Midbrain (tissue), 1 donor: ENCODE measurements at regions not wholly inside any gene's neighbourhood (a gene's known extent, or its start where the extent isn't known, plus 50 kb on each side); places are given as distances from the start of the nearest gene placed in this dataset.

ENCODE experiments used
- DNase-seq: peaks from one replicate; lab custom pipeline; 2025; lab: John Stamatoyannopoulos, UW

DNA sequence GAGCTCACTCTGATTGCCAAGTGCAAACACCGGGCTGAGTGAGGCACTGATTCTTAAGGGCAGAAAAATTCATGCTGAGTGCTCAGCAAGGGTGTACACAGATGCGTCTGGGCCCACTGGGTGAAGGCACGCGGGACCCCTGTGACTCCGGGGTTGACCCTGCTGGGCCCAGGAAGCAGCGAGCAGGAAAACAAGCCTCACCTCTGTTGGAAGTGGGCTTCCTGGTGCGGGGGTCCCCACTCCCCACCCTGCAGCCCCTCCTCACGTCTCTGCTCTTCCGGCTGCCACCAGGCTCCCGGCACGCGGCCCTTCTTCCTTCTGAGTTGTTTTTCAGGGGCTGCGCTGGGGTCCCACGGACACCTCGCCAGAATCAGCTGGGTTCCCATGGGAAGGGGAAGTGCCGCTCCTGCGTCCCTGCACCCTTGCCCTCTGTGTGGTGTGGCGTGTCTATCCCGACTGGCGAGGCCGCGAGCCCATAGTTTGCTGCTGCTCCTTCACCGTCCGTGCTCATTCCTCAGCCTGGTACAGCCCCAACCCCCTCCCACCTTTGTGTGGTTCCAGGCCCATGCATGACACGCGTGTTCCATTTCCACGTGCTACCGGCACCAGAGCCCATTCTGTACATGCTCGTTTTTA, 80.6 kb upstream of the BHLHE23 start:
- DNase-seq: no peak

DNA sequence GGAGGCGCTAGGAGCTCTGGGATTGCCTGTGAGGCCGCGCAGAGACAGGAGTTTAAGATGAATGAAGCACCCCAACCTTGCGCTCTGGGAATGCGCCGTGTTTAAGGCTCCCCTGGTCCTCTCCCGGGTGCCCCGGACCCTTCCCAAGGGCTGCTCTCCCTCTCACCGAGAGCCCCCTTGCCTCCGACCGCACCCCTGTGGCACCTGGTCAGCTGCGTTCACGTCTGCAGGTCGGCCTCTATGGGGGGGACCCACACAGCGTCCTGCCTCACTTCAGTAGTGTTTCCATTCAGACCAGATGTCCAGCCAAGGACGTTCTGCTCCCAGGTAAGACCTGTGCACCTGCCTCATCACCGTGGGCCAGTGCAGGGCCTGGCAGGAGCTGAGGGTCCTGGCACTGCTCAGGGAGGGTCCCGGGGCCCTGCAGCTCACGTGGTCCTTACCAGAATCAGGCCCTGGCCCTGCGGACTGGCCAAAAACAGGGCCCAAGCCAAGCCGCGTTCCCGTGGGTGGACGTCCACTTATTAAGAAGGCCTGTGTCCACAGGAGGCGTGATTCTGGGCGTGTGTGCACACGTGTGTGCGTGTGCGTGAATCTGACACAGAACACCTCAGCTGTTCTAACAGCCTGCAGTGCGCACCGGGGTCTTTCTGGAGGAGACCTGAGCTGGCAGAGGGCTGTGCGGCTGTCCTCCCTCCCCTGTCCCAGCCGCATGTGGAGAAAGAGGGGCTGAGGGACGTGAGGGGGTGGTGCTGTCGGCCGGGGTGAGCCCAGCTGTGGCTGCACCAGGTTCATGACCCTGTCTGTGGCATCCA, 79.9 kb upstream of the BHLHE23 start:
- no peak for DNase-seq

DNA sequence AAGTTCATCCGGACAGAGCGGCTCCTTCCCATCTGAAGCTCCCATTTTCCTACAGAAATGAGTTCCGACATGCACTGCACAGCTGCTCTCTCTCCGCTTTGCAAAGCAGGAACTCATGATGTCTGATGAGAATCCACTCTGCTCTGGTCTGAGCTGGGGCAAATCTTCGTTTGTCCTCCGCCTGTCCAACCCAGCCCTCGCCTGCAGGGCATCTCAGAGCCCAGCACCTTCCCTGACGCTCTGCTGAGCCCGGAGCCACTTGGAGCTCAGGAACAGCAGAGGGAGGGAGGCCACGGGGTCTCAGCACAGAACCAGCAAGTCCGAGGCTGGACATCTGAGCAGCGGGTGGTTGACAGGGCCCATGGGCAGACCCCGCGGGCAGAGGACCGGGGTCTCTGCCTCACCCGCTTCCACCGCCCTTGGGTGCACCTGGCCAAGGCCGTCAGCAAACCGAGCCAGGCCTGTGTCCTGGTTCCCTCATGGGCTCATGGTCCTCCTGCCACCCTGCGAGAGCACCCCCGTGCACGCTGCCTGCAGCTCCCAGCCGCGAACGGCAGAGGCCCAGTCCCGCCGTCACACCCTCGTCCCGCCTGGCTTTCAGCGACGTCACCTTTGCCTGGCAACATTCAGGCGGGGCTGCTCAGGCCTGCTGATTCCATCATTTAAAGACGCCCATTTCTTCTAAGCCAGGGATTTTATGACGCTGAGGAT, 78.5 kb upstream of the BHLHE23 start:
- no peak for DNase-seq

DNA sequence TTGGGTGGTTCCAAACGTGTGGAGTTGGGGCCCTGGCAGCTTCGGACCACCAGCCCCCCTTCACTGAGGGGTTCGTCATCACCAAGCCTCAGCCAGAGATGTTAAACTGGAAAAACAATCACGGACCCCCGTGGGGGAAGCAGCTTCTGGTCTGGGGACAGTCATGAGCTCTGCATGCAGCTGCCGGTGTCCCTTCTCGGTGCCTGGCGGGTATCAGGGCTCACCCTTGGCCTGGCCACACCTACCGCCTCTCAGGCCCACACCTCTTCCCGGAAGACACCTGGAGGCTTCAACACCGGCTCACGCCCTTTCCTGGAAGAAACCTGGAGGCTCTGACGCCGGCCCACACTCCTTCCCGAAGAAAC, 77.8 kb upstream of the BHLHE23 start:
- DNase-seq: no peak

DNA sequence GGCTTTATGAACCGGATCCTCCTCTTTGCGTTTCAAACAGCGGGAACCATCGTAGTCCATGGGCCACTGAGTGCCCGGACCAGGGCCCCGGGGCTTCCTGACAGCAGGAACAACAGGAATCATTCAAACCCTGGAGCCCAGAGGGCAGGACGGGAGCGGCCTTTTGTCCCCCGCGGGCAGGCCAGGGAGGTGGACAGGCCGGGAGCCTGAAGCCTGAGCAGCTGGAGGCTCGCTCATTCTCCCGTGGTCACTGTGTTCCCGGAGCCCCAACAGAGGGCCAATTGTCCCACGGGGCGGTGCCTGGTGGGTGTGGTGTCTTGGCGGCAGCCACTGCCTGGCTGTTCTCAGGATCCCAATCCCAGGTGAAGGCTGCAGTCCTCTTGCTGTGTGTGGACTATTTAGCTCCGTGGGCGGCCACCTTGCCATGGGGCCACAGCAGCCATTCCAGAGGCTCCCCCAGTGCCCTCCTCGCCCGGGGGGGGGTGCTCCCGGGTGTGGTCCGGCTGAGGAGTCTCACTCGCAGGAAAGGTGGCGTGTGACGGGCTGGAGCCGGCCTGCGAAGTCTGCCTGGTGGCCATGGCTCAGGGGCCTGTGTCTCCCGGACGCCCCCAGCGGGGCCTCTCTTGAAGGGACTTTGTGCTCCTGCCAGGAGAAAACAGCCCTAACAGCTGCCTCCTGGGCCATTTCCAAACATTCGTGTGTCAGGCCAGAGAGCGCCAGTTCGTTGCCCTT, 77.2 kb upstream of the BHLHE23 start:
- no peak for DNase-seq

DNA sequence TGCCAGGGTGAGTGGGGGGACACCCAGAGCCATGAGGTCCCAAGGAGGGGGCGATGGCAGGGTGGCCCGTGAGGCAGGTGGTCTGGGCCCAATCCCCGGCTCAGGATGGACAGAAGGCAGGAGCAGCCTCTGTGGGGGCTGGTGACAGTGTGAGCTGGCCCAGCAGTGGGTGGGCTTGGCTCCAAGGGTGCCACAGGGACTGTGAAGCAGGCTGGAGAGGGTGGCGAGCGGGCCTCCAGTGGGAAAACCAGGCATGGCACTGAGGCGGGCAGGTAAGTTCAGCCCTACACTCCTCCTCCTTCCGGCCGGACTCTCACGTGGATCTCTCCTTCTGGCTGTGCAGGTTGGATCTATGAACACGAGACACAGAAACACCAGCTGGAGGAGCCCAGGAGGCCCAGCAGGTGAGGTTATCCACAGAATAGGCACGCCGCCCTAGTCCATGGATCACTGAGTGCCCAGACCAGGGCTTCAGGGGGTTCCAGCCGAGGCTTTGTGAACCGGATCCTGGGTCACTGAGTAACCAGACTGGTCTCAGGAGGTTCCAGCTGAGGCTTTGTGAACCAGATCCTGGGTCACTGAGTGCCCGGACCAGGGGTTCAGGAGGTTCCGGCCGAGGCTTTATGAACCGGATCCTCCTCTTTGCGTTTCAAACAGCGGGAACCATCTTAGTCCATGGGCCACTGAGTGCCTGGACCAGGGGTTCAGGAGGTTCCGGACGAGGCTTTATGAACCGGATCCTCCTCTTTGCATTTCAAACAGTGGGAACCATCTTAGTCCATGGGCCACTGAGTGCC, 76.4 kb upstream of the BHLHE23 start:
- no peak for DNase-seq

DNA sequence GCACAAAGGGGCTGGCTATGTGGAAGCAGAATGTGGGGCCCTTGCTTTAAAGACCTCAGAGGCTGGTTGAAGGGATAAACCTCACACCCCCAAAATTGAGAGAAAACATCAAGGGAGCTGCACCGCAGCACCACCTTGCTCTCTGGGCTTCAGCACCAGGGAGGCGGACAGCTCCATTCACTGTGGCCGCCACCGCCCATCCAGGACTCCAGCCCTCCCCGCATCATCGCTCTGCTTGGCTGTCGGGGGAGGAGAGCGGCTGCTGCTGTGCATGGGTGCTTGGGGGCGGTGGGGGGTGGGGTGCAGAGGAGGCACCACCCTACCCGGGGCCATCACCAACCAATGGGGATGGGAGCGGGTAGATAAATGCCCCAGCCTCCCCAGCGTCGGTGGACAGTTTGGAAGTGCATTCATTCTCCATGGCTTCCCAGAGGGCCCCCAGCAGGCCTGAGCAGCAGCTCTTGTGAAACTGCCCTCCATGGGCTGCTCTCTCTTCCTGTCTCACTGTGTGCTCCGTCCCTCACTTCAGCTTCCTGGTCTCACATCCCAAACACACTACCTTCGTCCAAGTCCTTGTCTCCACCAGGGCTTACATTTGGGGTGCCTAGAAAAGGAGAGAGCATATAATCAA, 75.7 kb upstream of the BHLHE23 start:
- no peak for DNase-seq

DNA sequence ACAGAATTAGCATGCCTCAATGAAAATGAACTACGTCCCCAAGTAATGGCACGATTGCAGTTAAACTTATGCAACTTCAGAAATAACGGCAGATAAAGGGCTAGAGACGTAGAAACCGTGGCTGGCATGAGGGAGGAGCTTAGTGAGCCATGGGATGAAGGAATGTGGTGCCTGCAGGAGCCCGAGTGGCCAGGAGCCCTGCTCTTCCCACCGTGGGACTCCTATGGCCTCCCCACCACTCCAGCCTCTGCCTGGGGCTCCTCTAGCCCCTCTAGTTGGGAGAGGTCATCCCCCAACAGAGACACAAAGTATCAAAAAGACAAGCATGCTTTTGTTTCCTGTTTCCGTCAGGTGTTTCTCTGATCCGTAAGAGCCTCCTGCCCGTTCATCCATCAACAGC, 75.1 kb upstream of the BHLHE23 start:
- no peak for DNase-seq

DNA sequence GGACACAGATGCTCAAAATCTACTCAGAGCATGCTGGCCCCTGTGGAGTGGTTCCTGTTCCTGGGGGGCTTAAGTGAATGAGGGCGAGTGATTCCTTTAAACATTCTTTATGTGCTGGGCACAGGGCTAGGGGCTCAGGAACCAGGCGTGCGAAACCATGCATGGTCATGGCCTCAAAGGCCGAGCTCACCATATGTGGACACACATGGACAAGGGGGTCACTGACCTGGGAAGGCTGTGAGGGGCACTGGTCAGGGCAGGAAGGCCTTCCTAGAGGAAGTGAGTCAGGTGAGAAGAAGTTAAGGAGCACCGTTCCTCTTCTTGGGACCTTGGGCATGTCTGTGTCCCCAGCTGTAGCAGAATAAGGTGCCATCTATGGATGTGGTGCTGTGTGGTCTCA, 74.6 kb upstream of the BHLHE23 start:
- DNase-seq: no peak

DNA sequence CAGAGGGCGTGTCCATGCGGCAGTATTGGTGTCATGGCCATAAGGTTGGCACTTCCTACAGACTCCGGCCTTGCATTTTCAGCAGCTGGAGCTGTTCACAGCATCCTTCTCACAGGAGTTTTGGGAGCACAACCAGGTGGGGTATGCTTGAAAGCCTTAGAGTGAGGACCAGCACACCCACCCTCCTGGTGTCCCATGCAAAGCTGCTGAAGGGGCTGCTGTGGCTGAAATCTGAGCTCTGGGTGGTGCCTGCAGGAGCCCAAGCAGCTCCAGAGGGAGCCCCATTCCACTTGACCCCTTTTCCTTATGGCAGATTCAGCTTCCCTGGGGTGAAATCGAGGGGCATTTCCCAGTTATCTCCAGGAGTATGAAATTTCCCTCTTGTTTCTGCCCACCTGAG, 74.0 kb upstream of the BHLHE23 start:
- DNase-seq: no peak

DNA sequence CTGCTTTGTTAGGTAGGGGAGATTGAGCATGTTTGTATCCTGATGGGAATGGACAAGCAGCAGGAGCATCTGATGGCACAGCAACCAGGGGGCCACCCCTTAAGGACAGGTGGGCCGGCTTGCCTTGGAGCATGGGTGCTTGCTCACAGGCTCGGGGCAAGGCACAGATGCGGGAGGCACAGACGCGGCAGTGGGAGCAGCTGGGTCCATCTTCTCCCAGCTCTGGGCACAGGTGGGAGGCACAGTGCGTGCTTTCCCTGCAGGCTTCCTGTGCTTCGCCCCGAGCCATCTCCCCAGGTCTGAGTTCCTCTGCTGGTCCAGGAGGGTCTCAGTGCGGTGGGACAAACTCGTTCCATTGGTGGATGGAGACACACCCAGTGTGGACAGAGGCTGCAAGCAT, 73.6 kb upstream of the BHLHE23 start:
- no peak for DNase-seq

DNA sequence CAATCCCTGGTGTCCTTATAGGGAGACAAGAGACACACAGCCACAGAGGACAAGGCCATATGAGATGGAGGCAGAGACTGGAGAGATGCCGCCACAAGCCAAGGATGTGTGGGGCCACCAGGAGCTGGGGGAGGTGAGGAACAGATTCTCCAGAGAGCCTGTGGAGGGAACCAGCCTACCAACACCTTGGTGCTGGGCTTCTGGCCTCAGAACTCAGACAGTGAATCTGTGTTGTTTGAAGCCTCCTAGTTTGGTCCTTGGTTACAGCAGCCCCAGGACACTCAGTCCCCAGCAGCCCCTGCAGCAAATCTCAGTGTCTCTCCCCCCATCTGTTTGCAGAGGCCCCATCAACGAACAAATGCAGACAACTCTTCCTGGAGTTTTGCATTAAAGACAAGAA, 73.2 kb upstream of the BHLHE23 start:
- no peak for DNase-seq

DNA sequence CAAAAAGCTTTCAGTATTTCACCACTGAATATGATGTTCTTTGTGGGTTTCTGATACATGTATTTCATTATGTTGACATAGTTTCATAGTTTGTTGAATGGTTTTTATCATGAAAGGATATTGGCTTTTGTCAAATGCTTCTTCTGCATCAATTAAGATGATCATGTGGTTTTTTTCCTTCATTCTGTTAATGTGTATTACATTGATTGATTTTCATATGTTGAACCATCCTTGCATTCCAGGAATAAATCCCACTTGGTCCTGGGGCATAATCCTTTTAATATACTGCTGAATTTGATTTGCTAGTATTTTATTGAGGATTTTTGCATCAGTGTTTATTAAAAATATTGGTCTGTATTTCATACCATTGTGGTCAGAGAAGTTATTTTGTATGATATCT, 70.9 kb upstream of the BHLHE23 start:
- no peak for DNase-seq

DNA sequence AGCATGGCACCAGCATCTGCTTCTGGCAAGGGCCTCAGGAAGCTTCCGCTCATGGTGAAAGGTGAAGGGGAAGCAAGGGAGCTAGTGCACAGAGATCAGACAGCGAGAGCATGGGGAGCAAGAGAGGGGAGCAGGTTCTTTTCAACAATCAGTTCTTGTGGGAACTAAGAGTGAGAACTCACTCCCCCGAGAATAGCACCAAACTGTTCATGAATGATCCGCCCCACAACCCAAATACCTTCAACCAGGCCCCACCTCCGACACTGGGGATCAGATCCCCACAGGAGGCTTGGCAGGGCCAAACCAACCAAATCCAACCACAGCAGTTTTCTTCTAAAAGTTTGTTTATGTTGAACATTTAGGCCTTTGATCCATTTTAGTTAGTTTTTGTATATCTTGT, 69.7 kb upstream of the BHLHE23 start:
- DNase-seq: no peak

DNA sequence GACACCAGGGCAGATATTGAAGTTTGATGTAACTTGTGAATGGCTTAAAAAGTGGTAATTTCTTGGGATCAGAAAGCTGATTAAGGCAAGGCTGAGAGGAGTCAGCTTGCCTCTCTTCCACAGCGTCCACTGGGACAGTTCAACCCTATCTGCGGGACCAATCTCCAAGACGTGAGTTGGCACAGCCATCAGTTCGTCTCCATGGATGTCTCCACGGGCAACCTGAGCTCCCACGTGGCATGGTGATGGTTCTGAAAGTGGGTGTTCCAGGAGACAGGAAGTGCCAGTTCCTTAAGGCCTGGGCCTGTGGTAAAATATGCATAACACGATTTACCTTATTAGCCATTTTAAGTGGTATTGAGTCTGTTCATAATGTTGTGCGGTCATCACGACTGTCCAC, 67.9 kb upstream of the BHLHE23 start:
- no peak for DNase-seq

DNA sequence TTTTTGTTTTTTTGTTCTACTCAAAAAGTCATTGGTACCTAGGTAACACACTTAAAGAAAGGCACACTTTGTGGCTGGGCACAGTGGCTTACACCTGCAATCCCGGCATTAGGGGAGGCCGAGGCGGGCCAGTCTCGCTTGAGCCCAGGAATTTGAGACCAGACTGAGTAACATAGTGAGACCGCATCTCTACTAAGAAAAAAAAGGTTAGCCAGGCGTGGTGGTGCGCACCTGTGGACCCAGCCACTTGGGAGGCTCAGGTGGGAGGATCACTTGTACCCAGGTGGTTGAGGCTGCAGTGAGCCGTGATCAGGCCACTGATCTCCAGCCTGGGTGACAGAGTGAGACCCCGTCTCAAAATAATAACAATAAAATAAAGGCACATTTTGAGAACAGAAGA, 67.4 kb upstream of the BHLHE23 start:
- no peak for DNase-seq

DNA sequence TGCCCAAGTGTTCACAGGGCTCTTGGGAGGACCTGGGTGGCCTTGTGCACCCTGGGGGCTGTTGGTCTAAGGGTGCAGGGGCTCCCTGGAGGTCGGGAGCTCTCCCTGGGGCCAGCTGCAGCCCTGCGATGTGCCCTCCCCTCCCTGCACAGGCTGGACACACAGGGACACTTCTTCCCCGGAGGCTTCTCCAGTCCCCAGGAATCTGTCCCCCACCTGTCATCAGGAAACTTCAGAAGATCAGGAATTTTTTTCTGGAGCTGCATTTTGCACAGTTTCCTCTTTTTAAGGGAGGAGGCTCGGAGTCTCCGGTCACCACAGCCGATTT, 66.9 kb upstream of the BHLHE23 start:
- DNase-seq: no peak

DNA sequence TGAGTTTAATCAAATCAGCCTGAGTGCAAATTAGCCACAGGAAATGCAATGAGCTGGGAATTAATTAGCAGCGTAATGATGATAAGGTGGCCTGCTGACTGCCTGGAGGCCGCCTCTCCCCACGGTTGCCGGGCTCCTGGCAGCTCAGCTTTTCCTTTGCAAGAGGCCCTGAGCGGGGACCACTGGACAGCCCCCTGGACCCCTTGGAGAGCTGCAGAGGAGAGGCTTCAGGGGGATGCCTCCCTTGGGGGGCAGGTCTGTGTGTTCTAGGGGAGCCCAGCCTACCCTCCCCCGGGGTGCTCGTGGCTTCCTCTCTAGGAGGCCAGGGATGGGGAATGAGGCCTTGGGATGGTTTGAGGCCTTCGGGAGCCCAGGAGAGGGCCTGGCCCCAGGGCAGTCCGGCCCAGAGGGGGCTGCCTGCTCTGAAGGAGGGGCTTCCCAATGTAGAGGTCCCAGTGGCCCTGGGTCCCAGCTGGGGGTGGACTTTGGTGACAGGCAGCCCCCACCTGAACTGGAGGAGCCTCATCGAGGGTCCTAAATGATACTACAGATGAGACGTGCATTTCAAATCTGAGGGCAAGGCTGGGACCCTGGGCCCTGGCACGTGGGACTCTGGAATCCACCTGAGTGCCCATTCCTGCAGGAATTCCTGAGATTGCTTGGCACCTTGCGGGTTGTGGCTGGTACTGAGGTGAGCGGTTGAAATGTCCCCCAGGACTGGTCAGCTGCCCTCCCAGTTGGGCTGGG, 66.4 kb upstream of the BHLHE23 start:
- DNase-seq: no peak

DNA sequence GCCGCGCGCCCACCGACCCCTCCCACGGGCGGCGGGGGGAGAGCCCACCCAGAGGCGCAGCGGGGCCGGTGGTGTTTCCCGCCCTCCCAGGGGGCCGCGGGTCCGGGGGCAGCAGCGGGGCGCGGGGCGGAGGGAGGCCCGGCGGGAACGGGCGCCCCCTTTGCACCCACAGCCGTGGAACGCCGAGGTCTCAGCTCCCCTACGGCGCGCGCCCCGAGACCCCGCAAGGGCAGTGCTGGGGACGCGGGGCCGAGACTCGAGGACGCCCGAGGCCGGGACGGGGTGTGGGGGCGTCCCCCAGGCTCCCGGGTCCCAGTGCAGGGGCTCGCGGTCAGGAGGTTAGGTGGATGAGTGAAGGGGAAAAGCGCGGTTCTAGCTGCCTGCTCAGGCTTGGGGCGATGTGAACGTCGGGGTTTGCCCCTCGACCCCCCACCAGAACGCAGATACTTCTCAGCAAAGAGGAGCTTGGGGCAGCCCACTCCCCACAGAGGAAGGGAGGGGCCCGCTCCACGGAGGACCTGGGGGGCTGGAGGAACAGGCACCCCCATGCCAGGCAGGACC, 65.5 kb upstream of the BHLHE23 start:
- no peak for DNase-seq

DNA sequence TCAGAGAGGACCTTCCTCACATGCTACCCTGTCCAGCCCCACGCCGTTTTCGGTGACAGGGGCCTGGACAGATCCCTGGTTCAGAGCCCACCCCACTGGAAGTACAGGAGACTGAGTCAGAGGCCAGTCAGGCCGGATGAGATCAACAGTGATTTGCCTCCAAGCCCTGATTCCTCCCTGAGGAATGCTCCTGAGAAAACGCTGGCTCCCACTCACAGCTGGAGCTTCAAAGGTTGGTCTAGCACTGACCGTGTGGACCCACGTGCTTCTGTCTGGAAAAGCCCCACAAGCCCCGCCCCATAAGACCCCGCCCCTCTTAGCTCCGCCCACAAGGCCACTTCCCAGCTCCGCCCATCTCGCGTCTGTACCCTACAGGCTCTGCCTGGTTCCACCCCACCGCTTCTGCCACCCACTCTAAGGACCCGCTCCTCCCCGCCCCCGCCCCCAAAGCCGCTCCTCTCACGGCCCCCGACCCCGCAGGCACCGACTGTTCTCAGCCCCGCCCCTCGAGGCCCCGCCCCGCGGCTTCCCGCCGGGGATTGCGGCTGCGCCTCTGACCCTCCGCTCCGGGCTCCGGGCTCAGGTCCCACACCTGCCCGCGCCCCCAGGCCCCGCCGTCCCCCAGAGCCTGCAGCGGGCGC, 64.9 kb upstream of the BHLHE23 start:
- no peak for DNase-seq
